ENCODE measurements at regions not wholly inside any gene's neighbourhood (a gene's known extent, or its start where the extent isn't known, plus 50 kb on each side); places are given as distances from the start of the nearest gene placed in this dataset.

GRCh38 chr9:135350003-135350315 is 129.6 kb upstream of the PPP1R26 start:
- no peak overlapping the region for H3K4me3 ChIP-seq (ENCODE audit: low read depth, low read length)
- TF ChIP-seq CTCF (IDR thresholded peaks at IDR 0.05; ENCODE audit: borderline replicate concordance, insufficient read depth, low read depth, low read length), result no peak

- no peak overlapping the region for H3K4me3 ChIP-seq (ENCODE audit: low read depth, low read length)
- no peak for TF ChIP-seq CTCF (IDR thresholded peaks at IDR 0.05; ENCODE audit: borderline replicate concordance, insufficient read depth, low read depth, low read length)
Measured at GRCh38 chr9:135353935-135354334, 125.6 kb upstream of the PPP1R26 start.

GRCh38 chr9:135355521-135356011 is 124.0 kb upstream of the PPP1R26 start:
- H3K4me3 ChIP-seq (ENCODE audit: low read depth, low read length), result no peak overlapping the region
- TF ChIP-seq CTCF (IDR thresholded peaks at IDR 0.05; ENCODE audit: borderline replicate concordance, insufficient read depth, low read depth, low read length), result no peak

GRCh38 chr9:135356021-135356420 is 123.6 kb upstream of the PPP1R26 start:
- H3K4me3 ChIP-seq (ENCODE audit: low read depth, low read length), result no peak overlapping the region

GRCh38 chr9:135356796-135357195 is 122.8 kb upstream of the PPP1R26 start:
- no peak overlapping the region for H3K4me3 ChIP-seq (ENCODE audit: low read depth, low read length)
- TF ChIP-seq CTCF (IDR thresholded peaks at IDR 0.05; ENCODE audit: borderline replicate concordance, insufficient read depth, low read depth, low read length), result no peak

More at GRCh38 chr9:135356021-135356420, 123.6 kb upstream of the PPP1R26 start:
- TF ChIP-seq CTCF (IDR thresholded peaks at IDR 0.05; ENCODE audit: borderline replicate concordance, insufficient read depth, low read depth, low read length), result no peak

- no peak overlapping the region for H3K4me3 ChIP-seq (ENCODE audit: low read depth, low read length)
- no peak for TF ChIP-seq CTCF (IDR thresholded peaks at IDR 0.05; ENCODE audit: borderline replicate concordance, insufficient read depth, low read depth, low read length)
Measured at GRCh38 chr9:135357863-135358551, 121.6 kb upstream of the PPP1R26 start.

- H3K4me3 ChIP-seq (ENCODE audit: low read depth, low read length), result no peak overlapping the region
- TF ChIP-seq CTCF (IDR thresholded peaks at IDR 0.05; ENCODE audit: borderline replicate concordance, insufficient read depth, low read depth, low read length), result no peak
Measured at GRCh38 chr9:135358552-135358940, 121.0 kb upstream of the PPP1R26 start.

All from GM12875 (cell line).